Ascending aorta (tissue), 2 donors: ENCODE measurements at regions not wholly inside any gene's neighbourhood (a gene's known extent, or its start where the extent isn't known, plus 50 kb on each side); places are given as distances from the start of the nearest gene placed in this dataset.

Experiments
- DNase-seq, 2 donors: peaks; one replicate each; pipeline ENCODE4 v3.0.0-alpha.2; 2019; ENCODE audit warnings: low spot score in 2 of 2
- H3K27ac ChIP-seq, 2 donors: fragments of 200-600 bp; sonication (generic); one replicate each; pipeline ENCODE4 v1.5.1; 2016 to 2017; ENCODE audit warnings: mild to moderate bottlenecking in 1 of 2
- H3K27me3 ChIP-seq: fragments of 200-600 bp; sonication (generic); one replicate; pipeline ENCODE4 v1.5.1; 2017
- H3K36me3 ChIP-seq, 2 donors: fragments of 200-600 bp; sonication (generic); one replicate each; pipeline ENCODE4 v1.5.1; 2016
- H3K4me1 ChIP-seq, 2 donors: fragments of 200-600 bp; sonication (generic); one replicate each; pipeline ENCODE4 v1.5.1; 2016 to 2017; ENCODE audit warnings: mild to moderate bottlenecking in 1 of 2
- H3K4me3 ChIP-seq, 2 donors: fragments of 200-600 bp; sonication (generic); one replicate each; pipeline ENCODE4 v1.5.1; 2016 to 2017; ENCODE audit warnings: mild to moderate bottlenecking in 1 of 2
- H3K9me3 ChIP-seq, 2 donors: fragments of 200-600 bp; sonication (generic); one replicate each; pipeline ENCODE4 v1.5.1; 2016
- CTCF ChIP-seq, 3 experiments: fragments of 200-600 bp in 2 of 3; fragments of 450-650 bp in 1 of 3; sonication (generic) in 2 of 3; IDR thresholded peaks; one replicate each; pipeline ENCODE4 v1.5.1; 2016 to 2019; ENCODE audit warnings: antibody characterized with exemption in 3 of 3, mild to moderate bottlenecking in 1 of 3, moderate library complexity in 1 of 3
- intact Hi-C: fragments of 100-400 bp; cut with DNase I; formaldehyde crosslinking; loops from one replicate; pipeline ENCODE4 v1.15.1; 2023

DNA sequence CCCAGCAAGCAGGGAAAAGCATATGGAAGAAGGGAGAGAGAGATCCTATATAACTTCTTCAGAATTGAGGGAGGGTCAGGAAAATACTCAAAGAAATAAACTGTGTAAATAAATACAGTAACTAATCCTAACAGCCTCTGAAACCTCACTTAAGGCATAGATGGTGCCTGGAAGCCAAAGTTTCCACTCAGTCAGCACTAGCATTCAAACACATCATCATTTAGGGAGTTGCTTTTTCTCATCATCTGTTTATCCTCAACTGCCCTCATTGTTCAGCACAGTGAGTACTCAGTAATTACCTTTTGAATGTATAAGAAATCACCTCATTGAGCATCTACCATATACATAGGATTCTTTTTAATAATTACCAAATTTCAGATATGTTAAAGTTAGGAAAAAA, 262.9 kb downstream of the C1D start:
- no peaks in the 10 kb centered on the region for H3K27me3 ChIP-seq
- H3K4me3 ChIP-seq, result no peak overlapping the region
- no peak for DNase-seq
- intact Hi-C loops, result no loop called here
- no peak overlapping the region for H3K27ac ChIP-seq
- peaks cover 3 to 16% of the 10 kb centered on the region in 2 donors for H3K4me1 ChIP-seq
- no peaks in the 10 kb centered on the region for H3K36me3 ChIP-seq
- no peak for TF ChIP-seq CTCF (IDR thresholded peaks at IDR 0.05)
- H3K9me3 ChIP-seq, result no peaks in the 10 kb centered on the region

DNA sequence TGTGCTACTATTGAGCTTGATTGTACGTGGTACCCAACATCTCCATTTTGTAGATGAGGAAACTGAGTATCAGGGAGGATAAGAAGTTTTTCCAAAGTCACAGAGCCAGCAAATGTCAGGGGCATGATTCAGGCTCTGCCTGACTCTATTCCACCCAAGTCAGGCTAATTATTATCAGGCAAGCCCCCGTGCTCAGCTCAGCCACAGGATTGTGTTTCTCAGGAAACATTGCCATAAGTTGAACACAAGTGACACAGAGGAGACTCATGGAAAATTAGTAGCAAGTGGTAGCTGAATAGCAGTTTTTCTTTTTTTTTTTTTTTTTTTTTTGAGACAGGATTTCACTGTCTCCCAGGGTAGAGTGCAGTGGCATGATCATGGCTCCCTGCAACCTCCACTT, 260.5 kb downstream of the C1D start:
- intact Hi-C loops, result no loop called here
- no peak for DNase-seq
- Histone ChIP-seq H3K27me3 (no peaks in the 10 kb centered on the region), H3K4me3 (no peak overlapping the region), H3K4me1 (peaks cover 3 to 13% of the 10 kb centered on the region in 2 donors), H3K36me3 (no peaks in the 10 kb centered on the region), H3K27ac (no peak overlapping the region), H3K9me3 (no peaks in the 10 kb centered on the region)
- no peak for TF ChIP-seq CTCF (IDR thresholded peaks at IDR 0.05)

DNA sequence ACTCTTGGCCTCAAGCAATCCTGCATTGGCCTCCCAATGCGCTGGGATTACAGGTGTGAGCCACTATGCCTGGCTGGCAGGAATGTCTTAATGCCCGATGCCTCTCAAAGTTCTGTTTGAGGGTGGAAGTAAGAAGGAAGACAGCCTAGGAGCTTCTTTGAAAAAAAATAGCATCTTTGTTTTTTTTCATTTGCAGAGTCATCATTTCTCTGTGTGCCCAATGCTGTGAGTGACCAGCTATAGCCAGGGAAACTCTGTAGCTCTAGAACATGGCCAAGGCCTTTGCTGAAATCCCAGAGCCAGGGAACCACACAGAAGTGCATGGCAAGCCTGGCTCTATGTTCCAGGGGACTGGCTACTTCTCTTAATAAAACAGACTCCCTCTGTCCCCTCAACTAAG, 260.0 kb downstream of the C1D start:
- Histone ChIP-seq H3K27me3 (no peaks in the 10 kb centered on the region), H3K9me3 (peaks cover 0 to 5% of the 10 kb centered on the region in 2 donors), H3K36me3 (no peaks in the 10 kb centered on the region), H3K4me3 (no peak overlapping the region), H3K27ac (no peak overlapping the region), H3K4me1 (peaks cover 0 to 8% of the 10 kb centered on the region in 2 donors)
- intact Hi-C loops, result no loop called here
- no peak for DNase-seq
- no peak for TF ChIP-seq CTCF (IDR thresholded peaks at IDR 0.05)

- no peak overlapping the region for H3K27ac ChIP-seq
- intact Hi-C loops, result no loop called here
- no peak overlapping the region for H3K4me3 ChIP-seq
- no peaks in the 10 kb centered on the region for H3K4me1 ChIP-seq
- no peaks in the 10 kb centered on the region for H3K27me3 ChIP-seq
- no peaks in the 10 kb centered on the region for H3K36me3 ChIP-seq
- DNase-seq, result no peak
- H3K9me3 ChIP-seq, result peaks cover 0 to 9% of the 10 kb centered on the region in 2 donors
- TF ChIP-seq CTCF (IDR thresholded peaks at IDR 0.05), result no peak
Measured at GRCh38 chr2:67806816-67807215, 256.0 kb downstream of the C1D start.

GRCh38 chr2:67808112-67808511, 254.7 kb downstream of the C1D start:
- no peak for TF ChIP-seq CTCF (IDR thresholded peaks at IDR 0.05)
- intact Hi-C loops, result no loop called here

GRCh38 chr2:67812682-67813081, 250.1 kb downstream of the C1D start:
- Histone ChIP-seq H3K4me1 (no peaks in the 10 kb centered on the region), H3K27ac (no peak overlapping the region), H3K27me3 (no peaks in the 10 kb centered on the region), H3K4me3 (no peak overlapping the region), H3K9me3 (peaks cover 0 to 5% of the 10 kb centered on the region in 2 donors), H3K36me3 (no peaks in the 10 kb centered on the region)
- intact Hi-C loops, result no loop called here
- TF ChIP-seq CTCF (IDR thresholded peaks at IDR 0.05), result no peak
- no peak for DNase-seq

More at GRCh38 chr2:67808112-67808511, 254.7 kb downstream of the C1D start:
- no peak overlapping the region for H3K4me3 ChIP-seq
- no peak for DNase-seq
- H3K36me3 ChIP-seq, result no peaks in the 10 kb centered on the region
- no peaks in the 10 kb centered on the region for H3K27me3 ChIP-seq
- no peak overlapping the region for H3K27ac ChIP-seq
- no peaks in the 10 kb centered on the region for H3K4me1 ChIP-seq
- H3K9me3 ChIP-seq, result peaks cover 0 to 9% of the 10 kb centered on the region in 2 donors
